ENCODE measurements at regions not wholly inside any gene's neighbourhood (a gene's known extent, or its start where the extent isn't known, plus 50 kb on each side); places are given as distances from the start of the nearest gene placed in this dataset.

DNA sequence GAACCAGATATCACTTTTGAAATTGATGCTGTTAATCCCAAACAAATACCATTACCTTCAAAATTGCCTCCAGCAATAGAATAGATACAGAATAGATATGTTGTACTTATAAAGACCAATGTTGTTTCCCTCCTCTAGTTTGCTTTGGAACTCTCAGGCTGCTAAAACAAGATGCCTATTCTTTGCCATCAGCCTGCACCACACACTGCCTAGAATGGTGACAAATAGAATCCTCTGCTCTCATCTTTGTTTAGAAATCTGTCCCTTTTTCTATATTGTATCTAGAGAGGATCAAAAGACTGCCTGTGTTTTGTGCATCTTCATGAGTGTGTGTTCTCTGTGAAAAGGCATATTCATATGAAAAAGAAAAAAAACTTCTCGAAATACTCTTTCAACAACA lies 349.2 kb upstream of the CCDC54 start:
- no peaks in the 10 kb centered on the region for H3K36me3 ChIP-seq (ENCODE audit: control insufficient read depth, insufficient read depth, low read length)
- no peak overlapping the region for H3K27ac ChIP-seq (ENCODE audit: low read depth, low read length)
- H3K9ac ChIP-seq (ENCODE audit: low read length) = no peak overlapping the region
- no peaks in the 10 kb centered on the region for H3K27me3 ChIP-seq (ENCODE audit: control insufficient read depth, insufficient read depth, low read length)
- H3K9me3 ChIP-seq (ENCODE audit: control insufficient read depth, insufficient read depth, low read depth, low read length) = no peaks in the 10 kb centered on the region
- no peak overlapping the region for H3K4me3 ChIP-seq (ENCODE audit: low read depth, low read length)
- H3K4me1 ChIP-seq (ENCODE audit: control insufficient read depth, insufficient read depth, low read length) = no peaks in the 10 kb centered on the region

- H3K4me1 ChIP-seq (ENCODE audit: control insufficient read depth, insufficient read depth, low read length) = no peaks in the 10 kb centered on the region
- H3K27ac ChIP-seq (ENCODE audit: low read depth, low read length) = no peak overlapping the region
Observed at GRCh38 chr3:107028626-107029025, 348.6 kb upstream of the CCDC54 start.

GRCh38 chr3:107032111-107032510 lies 345.1 kb upstream of the CCDC54 start:
- H3K27ac ChIP-seq (ENCODE audit: low read depth, low read length) = no peak overlapping the region
- H3K36me3 ChIP-seq (ENCODE audit: control insufficient read depth, insufficient read depth, low read length) = no peaks in the 10 kb centered on the region
- H3K27me3 ChIP-seq (ENCODE audit: control insufficient read depth, insufficient read depth, low read length) = no peaks in the 10 kb centered on the region
- no peaks in the 10 kb centered on the region for H3K4me1 ChIP-seq (ENCODE audit: control insufficient read depth, insufficient read depth, low read length)
- no peak overlapping the region for H3K4me3 ChIP-seq (ENCODE audit: low read depth, low read length)
- peaks cover 2% of the 10 kb centered on the region; the same call in 1 of the 2 replicates for H3K9me3 ChIP-seq (ENCODE audit: control insufficient read depth, insufficient read depth, low read depth, low read length)
- H3K9ac ChIP-seq (ENCODE audit: low read length) = no peak overlapping the region

More at GRCh38 chr3:107028626-107029025, 348.6 kb upstream of the CCDC54 start:
- no peak overlapping the region for H3K9ac ChIP-seq (ENCODE audit: low read length)
- H3K4me3 ChIP-seq (ENCODE audit: low read depth, low read length) = no peak overlapping the region
- no peaks in the 10 kb centered on the region for H3K9me3 ChIP-seq (ENCODE audit: control insufficient read depth, insufficient read depth, low read depth, low read length)
- H3K27me3 ChIP-seq (ENCODE audit: control insufficient read depth, insufficient read depth, low read length) = no peaks in the 10 kb centered on the region
- no peaks in the 10 kb centered on the region for H3K36me3 ChIP-seq (ENCODE audit: control insufficient read depth, insufficient read depth, low read length)

GRCh38 chr3:107034142-107034541 lies 343.1 kb upstream of the CCDC54 start:
- Histone ChIP-seq H3K4me3 (ENCODE audit: low read depth, low read length) (no peak overlapping the region), H3K9ac (ENCODE audit: low read length) (no peak overlapping the region), H3K36me3 (ENCODE audit: control insufficient read depth, insufficient read depth, low read length) (no peaks in the 10 kb centered on the region), H3K27me3 (ENCODE audit: control insufficient read depth, insufficient read depth, low read length) (no peaks in the 10 kb centered on the region), H3K4me1 (ENCODE audit: control insufficient read depth, insufficient read depth, low read length) (no peaks in the 10 kb centered on the region), H3K27ac (ENCODE audit: low read depth, low read length) (no peak overlapping the region), H3K9me3 (ENCODE audit: control insufficient read depth, insufficient read depth, low read depth, low read length) (peaks cover 2% of the 10 kb centered on the region; the same call in 1 of the 2 replicates)

DNA sequence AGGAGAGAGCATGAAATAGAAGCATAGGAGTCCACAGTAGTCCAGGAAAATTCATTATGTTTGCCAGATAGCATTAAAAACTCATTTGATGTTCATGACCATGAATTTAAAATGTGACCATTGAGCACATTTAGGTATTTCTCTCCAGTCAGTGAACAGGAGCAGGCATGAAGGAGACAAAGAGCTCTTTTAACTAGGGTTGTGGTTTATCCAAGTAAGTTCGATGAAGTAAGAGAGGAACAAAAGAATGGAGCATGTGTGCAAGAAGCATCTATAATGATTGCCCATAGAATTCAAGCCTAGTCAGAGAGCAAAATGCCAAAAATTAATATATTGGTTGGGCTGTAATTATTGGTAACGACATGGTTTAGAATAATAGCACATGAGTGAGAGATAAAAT lies 342.1 kb upstream of the CCDC54 start:
- H3K36me3 ChIP-seq (ENCODE audit: control insufficient read depth, insufficient read depth, low read length) = no peaks in the 10 kb centered on the region
- no peaks in the 10 kb centered on the region for H3K4me1 ChIP-seq (ENCODE audit: control insufficient read depth, insufficient read depth, low read length)
- H3K9ac ChIP-seq (ENCODE audit: low read length) = no peak overlapping the region
- H3K27me3 ChIP-seq (ENCODE audit: control insufficient read depth, insufficient read depth, low read length) = no peaks in the 10 kb centered on the region
- H3K4me3 ChIP-seq (ENCODE audit: low read depth, low read length) = no peak overlapping the region
- no peak overlapping the region for H3K27ac ChIP-seq (ENCODE audit: low read depth, low read length)
- peaks cover 4% of the 10 kb centered on the region; the same call in 1 of the 2 replicates for H3K9me3 ChIP-seq (ENCODE audit: control insufficient read depth, insufficient read depth, low read depth, low read length)

DNA sequence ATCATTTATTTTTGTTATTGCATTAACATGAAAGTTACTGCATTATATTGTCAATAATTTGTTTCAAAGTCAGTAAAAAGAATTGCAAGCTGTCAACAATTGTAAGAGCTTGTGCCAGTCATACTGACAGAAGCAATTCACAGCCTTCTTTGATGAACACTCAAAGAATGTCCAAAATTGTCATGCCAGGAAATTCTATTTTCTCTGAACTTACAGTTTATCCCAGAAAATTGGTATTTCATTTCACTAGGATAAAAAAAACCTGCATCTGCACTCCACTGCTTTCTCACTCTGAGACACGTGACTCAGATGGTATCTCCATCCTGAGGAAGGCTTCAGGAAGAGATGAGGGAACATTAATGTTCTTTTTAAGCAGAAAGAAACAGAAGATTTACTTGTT lies 332.6 kb upstream of the CCDC54 start:
- Histone ChIP-seq H3K4me3 (ENCODE audit: low read depth, low read length) (no peak overlapping the region), H3K36me3 (ENCODE audit: control insufficient read depth, insufficient read depth, low read length) (no peaks in the 10 kb centered on the region), H3K27ac (ENCODE audit: low read depth, low read length) (no peak overlapping the region), H3K9ac (ENCODE audit: low read length) (no peak overlapping the region), H3K27me3 (ENCODE audit: control insufficient read depth, insufficient read depth, low read length) (no peaks in the 10 kb centered on the region), H3K4me1 (ENCODE audit: control insufficient read depth, insufficient read depth, low read length) (no peaks in the 10 kb centered on the region), H3K9me3 (ENCODE audit: control insufficient read depth, insufficient read depth, low read depth, low read length) (0 out of 2 replicates have a peak, but pooled peaks cover 3% of the 10 kb centered on the region)

- H3K4me3 ChIP-seq (ENCODE audit: low read depth, low read length) = no peak overlapping the region
- no peaks in the 10 kb centered on the region for H3K36me3 ChIP-seq (ENCODE audit: control insufficient read depth, insufficient read depth, low read length)
- no peaks in the 10 kb centered on the region for H3K9me3 ChIP-seq (ENCODE audit: control insufficient read depth, insufficient read depth, low read depth, low read length)
- no peaks in the 10 kb centered on the region for H3K4me1 ChIP-seq (ENCODE audit: control insufficient read depth, insufficient read depth, low read length)
- H3K27me3 ChIP-seq (ENCODE audit: control insufficient read depth, insufficient read depth, low read length) = no peaks in the 10 kb centered on the region
- H3K27ac ChIP-seq (ENCODE audit: low read depth, low read length) = no peak overlapping the region
- no peak overlapping the region for H3K9ac ChIP-seq (ENCODE audit: low read length)
Observed at GRCh38 chr3:107045791-107046190, 331.4 kb upstream of the CCDC54 start.

GRCh38 chr3:107055181-107055942 lies 321.9 kb upstream of the CCDC54 start:
- Histone ChIP-seq H3K4me1 (ENCODE audit: control insufficient read depth, insufficient read depth, low read length) (no peaks in the 10 kb centered on the region), H3K4me3 (ENCODE audit: low read depth, low read length) (no peak overlapping the region), H3K27ac (ENCODE audit: low read depth, low read length) (no peak overlapping the region)

GRCh38 chr3:107061466-107061865 lies 315.8 kb upstream of the CCDC54 start:
- Histone ChIP-seq H3K4me3 (ENCODE audit: low read depth, low read length) (no peak overlapping the region), H3K4me1 (ENCODE audit: control insufficient read depth, insufficient read depth, low read length) (peaks cover 19% of the 10 kb centered on the region), H3K27me3 (ENCODE audit: control insufficient read depth, insufficient read depth, low read length) (no peaks in the 10 kb centered on the region), H3K9ac (ENCODE audit: low read length) (no peak overlapping the region), H3K27ac (ENCODE audit: low read depth, low read length) (no peak overlapping the region), H3K36me3 (ENCODE audit: control insufficient read depth, insufficient read depth, low read length) (no peaks in the 10 kb centered on the region), H3K9me3 (ENCODE audit: control insufficient read depth, insufficient read depth, low read depth, low read length) (no peaks in the 10 kb centered on the region; the same call in 1 of the 2 replicates)

More at GRCh38 chr3:107055181-107055942, 321.9 kb upstream of the CCDC54 start:
- Histone ChIP-seq H3K9me3 (ENCODE audit: control insufficient read depth, insufficient read depth, low read depth, low read length) (no peaks in the 10 kb centered on the region; the same call in 1 of the 2 replicates), H3K36me3 (ENCODE audit: control insufficient read depth, insufficient read depth, low read length) (no peaks in the 10 kb centered on the region), H3K27me3 (ENCODE audit: control insufficient read depth, insufficient read depth, low read length) (no peaks in the 10 kb centered on the region), H3K9ac (ENCODE audit: low read length) (no peak overlapping the region)

- no peak overlapping the region for H3K9ac ChIP-seq (ENCODE audit: low read length)
- no peaks in the 10 kb centered on the region for H3K36me3 ChIP-seq (ENCODE audit: control insufficient read depth, insufficient read depth, low read length)
- no peak overlapping the region; the same call in 1 of the 2 replicates for H3K27ac ChIP-seq (ENCODE audit: low read depth, low read length)
- peaks cover 19% of the 10 kb centered on the region for H3K4me1 ChIP-seq (ENCODE audit: control insufficient read depth, insufficient read depth, low read length)
- H3K9me3 ChIP-seq (ENCODE audit: control insufficient read depth, insufficient read depth, low read depth, low read length) = peaks cover 3% of the 10 kb centered on the region; the same call in 1 of the 2 replicates
- H3K27me3 ChIP-seq (ENCODE audit: control insufficient read depth, insufficient read depth, low read length) = no peaks in the 10 kb centered on the region
- H3K4me3 ChIP-seq (ENCODE audit: low read depth, low read length) = no peak overlapping the region
Observed at GRCh38 chr3:107062310-107062709, 314.9 kb upstream of the CCDC54 start.

DNA sequence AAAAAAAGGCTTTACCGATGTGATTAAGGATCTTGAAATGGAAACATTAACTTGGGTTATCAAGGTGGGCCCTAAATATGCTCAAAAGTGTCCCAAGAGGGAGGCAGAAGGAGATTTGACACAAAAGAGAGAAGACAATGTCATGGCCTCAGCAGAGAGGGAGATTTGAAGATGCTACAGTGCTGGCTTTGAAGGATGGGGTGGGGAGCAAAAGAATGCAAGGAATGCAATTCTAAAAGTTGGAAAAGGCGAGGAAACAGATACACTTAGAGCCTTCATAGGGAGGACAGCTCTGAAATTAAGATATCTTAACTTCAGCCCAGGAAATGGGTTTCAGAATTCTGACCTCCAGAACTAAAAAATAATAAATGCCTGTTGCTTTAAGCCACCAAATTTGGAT lies 314.5 kb upstream of the CCDC54 start:
- Histone ChIP-seq H3K4me3 (ENCODE audit: low read depth, low read length) (no peak overlapping the region), H3K27ac (ENCODE audit: low read depth, low read length) (no peak overlapping the region; the same call in 1 of the 2 replicates), H3K36me3 (ENCODE audit: control insufficient read depth, insufficient read depth, low read length) (no peaks in the 10 kb centered on the region), H3K27me3 (ENCODE audit: control insufficient read depth, insufficient read depth, low read length) (no peaks in the 10 kb centered on the region), H3K9me3 (ENCODE audit: control insufficient read depth, insufficient read depth, low read depth, low read length) (peaks cover 3% of the 10 kb centered on the region; the same call in 1 of the 2 replicates), H3K9ac (ENCODE audit: low read length) (no peak overlapping the region), H3K4me1 (ENCODE audit: control insufficient read depth, insufficient read depth, low read length) (peaks cover 19% of the 10 kb centered on the region)

Measured in HUES6 (cell line).